GM19239 (cell line): ENCODE measurements at regions not wholly inside any gene's neighbourhood (a gene's known extent, or its start where the extent isn't known, plus 50 kb on each side); places are given as distances from the start of the nearest gene placed in this dataset.
"Not testable (repeated sequence)": the region's sequence is repeated elsewhere in the genome, so short reads cannot be mapped to it uniquely, and the experiment has no call there.

Experiments used
- DNase-seq: peaks from one replicate; pipeline ENCODE4 v3.0.0; 2011; ENCODE audit warnings: low spot score; ENCODE audit not compliant: insufficient read length
- FAIRE-seq: peaks from 2 replicates; lab custom pipeline; 2011; peaks lifted over from hg19 to GRCh38; lab: Jason Lieb, UNC

DNA sequence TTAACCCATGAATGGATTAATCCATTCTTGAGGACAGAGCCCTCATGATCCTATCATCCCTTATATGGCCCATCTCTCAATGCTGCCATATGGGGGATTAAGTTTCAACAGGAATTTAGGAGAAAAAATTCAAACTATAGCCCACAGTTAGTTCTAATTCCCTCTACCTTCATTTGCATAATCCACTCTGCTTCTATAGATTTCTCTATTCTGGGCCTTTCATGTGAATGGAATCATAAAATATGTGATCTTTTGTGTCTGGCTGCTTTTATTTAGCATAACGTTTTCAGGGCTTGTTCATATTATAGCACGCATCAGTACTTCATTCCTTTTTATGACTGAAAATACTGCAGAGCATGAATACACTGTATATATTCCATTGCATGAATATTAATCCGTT, 55.4 kb downstream of the CTSL start:
- no peak for DNase-seq
- no peak for FAIRE-seq

- DNase-seq (no peak), FAIRE-seq (no peak)
Measured at GRCh38 chr9:87783180-87783579, 57.3 kb downstream of the CTSL start.

- DNase-seq, FAIRE-seq: not testable (repeated sequence)
Measured at GRCh38 chr9:87785315-87785970, 59.5 kb downstream of the CTSL start.

GRCh38 chr9:87786423-87786822, 60.5 kb downstream of the CTSL start:
- FAIRE-seq (no peak), DNase-seq (no peak)

DNA sequence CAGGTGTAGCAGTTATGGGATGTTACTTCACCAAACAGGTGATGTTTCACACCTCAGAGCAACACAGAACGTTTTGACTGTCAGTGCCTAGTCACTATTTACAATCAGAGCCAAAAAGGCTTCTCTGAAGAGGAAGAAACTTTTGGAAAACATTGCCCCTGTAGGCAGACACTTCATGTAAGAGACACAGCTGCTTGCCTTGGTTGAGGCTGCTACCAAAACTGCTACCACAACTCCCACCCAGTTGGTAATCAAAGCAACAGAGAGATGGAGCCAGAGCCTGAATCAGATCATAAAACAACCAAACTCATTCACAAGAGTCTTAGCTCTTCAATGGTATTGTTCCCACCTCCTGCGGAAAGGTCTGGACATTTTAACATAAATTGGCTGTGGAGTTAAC, 61.0 kb downstream of the CTSL start:
- no peak for DNase-seq
- no peak for FAIRE-seq

- no peak for FAIRE-seq
- no peak for DNase-seq
Measured at GRCh38 chr9:87787735-87788134, 61.8 kb downstream of the CTSL start.

- peak; percentile 28 for DNase-seq
- no peak for FAIRE-seq
Measured at GRCh38 chr9:87792831-87793288, 66.9 kb downstream of the CTSL start.

DNA sequence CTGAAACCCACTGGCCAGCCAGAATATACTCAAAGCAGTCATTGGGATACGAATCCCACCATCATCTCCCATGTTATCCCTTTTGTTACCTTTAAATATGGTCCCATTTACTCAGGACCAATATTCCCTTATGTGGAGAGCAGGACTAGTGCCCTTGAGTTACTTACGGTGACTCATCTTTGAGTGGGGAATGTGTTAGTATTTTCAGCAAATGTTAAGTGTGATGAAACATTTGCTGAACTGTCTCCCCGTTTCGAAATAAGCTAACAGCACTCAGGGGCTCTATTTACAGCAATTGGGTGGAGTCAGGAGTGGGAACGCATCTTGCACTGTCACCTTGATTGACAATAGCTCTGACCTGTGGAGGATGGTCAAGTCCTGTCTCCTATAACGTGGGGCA, 67.4 kb downstream of the CTSL start:
- no peak for FAIRE-seq
- no peak for DNase-seq

- FAIRE-seq (no peak), DNase-seq (no peak)
Measured at GRCh38 chr9:87795178-87795577, 69.3 kb downstream of the CTSL start.

GRCh38 chr9:87796196-87796595, 70.3 kb downstream of the CTSL start:
- no peak for FAIRE-seq
- DNase-seq = no peak

DNA sequence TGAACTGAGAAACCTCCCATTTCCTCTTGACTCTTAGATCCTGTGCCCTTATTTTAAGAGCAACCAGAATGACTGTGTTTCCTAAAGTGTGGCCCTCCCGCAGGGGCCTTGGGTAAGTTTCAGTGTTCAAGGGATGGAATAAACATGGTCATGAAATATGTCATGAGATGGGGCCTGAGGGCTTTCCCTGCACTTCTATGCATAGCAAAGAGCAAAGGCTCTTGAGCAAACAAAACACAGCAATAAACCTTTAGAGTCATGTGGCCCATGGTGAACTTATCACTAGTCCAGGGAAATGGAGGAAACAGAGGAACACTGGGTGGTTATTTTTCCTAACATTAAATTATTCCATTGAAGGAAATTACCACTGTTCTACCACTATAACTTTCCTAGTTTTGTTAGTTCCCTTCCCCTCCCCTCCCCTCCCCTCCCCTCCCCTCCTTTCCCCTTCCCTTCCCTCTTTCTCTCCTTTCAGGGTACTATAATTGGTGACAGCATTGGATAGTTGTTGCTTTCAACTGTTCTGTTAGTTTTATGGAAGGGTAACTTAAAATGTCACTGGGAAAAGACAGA, 72.4 kb downstream of the CTSL start:
- FAIRE-seq (no peak), DNase-seq (no peak)

DNA sequence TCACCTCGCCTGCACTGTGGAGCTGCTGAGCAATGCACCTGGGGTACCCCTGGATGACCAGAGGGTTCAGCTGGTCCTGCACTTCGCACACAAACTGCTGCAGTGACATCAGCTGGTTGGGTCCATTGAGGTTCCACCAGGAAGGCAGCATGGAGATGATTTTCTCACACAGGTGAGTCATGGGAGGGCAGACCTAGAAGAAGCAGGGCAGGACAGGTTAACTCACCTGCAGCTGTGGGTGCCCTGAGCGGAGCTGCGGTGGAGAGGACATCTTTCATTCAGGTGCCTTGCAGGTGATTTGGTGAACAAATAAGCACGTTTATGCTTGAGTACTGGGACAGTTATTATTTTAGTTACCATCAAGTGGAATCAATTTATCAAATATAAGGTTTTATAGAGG, 73.6 kb downstream of the CTSL start:
- DNase-seq = no peak
- no peak for FAIRE-seq

GRCh38 chr9:87800456-87800855, 74.5 kb downstream of the CTSL start:
- FAIRE-seq (no peak), DNase-seq (no peak)

GRCh38 chr9:87801013-87801412, 75.1 kb downstream of the CTSL start:
- no peak for DNase-seq
- FAIRE-seq = no peak

GRCh38 chr9:87803166-87803565, 77.2 kb downstream of the CTSL start:
- DNase-seq (no peak), FAIRE-seq (no peak)

GRCh38 chr9:87803623-87804345, 77.9 kb downstream of the CTSL start:
- FAIRE-seq = no peak
- no peak for DNase-seq

GRCh38 chr9:87805259-87805658, 77.4 kb upstream of the SPATA31E1 start:
- no peak for FAIRE-seq
- no peak for DNase-seq

DNA sequence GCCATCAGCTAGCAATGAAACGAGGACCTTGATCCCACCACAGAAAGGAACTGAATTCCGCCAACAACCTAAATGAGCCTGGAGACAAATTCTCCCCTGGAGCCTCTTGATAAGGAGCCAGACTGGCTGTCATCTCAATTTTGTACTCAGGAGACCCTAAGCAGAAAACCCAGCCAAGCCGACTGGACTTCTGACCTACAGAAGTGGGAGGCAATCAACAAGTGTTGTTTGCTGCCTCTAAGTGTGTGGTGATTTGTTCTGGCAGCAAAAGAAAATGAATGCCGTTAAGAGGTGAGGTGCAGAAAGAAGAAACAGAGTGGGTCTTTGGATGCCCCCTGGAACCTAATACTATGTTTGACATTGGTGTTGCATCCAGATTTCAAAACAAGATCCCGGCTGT, 72.7 kb upstream of the SPATA31E1 start:
- no peak for FAIRE-seq
- DNase-seq = no peak

DNA sequence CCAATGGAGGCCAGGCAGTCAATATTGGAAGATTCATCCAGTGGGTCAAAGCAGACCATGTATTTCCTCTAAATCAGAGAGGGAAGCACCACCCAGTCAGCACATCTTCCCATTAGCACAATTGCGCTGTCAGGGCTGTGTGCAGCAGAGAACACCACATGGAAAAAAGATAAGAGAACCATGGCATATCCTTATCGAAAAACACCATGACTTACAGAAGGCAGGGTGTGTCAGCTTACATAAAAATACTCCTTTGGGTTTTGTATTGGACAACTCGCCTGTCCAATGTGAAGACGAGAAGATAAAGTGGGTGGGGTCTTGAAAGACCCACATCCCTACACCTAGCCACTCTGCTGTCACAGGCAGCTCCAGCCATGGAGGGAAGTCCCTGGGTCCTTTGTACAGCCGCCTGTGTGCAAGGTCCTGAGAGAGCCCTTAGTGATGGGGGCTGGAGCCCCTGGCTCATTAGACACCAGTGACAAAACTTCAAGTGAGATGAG, 71.9 kb upstream of the SPATA31E1 start:
- no peak for DNase-seq
- FAIRE-seq = no peak

DNA sequence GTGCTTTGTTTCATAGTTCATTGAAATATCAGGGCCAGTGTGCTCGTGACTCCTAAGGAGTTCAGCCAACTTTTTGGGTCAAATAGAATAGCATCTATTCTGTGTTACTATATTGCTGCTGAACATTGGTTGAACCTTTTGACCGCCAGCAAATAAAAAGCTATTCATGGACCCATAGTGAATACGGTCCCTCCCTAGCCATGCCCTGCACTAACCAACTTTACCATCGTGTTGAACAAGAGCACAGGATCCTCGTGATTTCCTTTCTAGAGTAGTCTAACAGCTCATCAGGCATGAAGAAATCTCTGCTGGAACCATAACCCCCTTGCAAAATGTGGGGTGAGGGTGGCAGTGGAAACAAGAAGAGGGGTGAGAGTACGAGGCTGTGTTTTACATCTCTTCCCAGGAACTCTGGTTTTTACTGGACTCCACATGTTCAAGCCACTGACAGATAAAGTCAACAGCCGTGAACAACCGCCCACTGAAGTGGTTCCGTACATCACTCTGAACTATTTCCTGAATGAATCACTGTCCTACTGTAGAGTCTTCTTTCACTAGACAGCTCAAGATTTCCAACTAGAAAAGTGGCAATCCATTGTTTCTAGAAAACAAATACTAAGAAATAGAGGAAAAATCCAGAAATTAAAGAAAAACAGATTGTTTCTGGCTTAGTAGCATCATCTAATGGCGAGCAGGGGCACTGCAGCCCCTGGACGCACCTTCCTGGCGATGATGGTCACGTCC, 70.1 kb upstream of the SPATA31E1 start:
- FAIRE-seq = no peak
- no peak for DNase-seq

GRCh38 chr9:87813119-87813463, 69.6 kb upstream of the SPATA31E1 start:
- DNase-seq (no peak), FAIRE-seq (no peak)
